Kidney (tissue), 13 donors: ENCODE measurements at regions not wholly inside any gene's neighbourhood (a gene's known extent, or its start where the extent isn't known, plus 50 kb on each side); places are given as distances from the start of the nearest gene placed in this dataset.
A peak's percentile ranks its signal among the peaks of the same experiment; 100 is the strongest.

Experiments used
- DNase-seq, 5 donors: peaks; one replicate each; pipeline ENCODE4 v3.0.0-alpha.2; 2013 to 2020
- FAIRE-seq: peaks from 2 replicates; lab custom pipeline; 2012; peaks lifted over from hg19 to GRCh38; lab: Jason Lieb, UNC
- H3K27ac ChIP-seq, 2 donors: one replicate each; pipeline ENCODE4 v1.7.0; 2013; ENCODE audit warnings: low read depth in 2 of 2, low read length in 2 of 2, inconsistent platforms in 1 of 2
- H3K27me3 ChIP-seq: one replicate; pipeline ENCODE4 v1.7.1; 2013; ENCODE audit warnings: low read length, inconsistent platforms; ENCODE audit not compliant: control insufficient read depth, insufficient read depth
- H3K36me3 ChIP-seq, 3 donors: one replicate each; pipeline versions ENCODE4 v1.7.0 to v1.7.1; 2013; ENCODE audit warnings: low read length in 3 of 3, control low read depth in 1 of 3, inconsistent platforms in 1 of 3; ENCODE audit not compliant: insufficient read depth in 3 of 3, control insufficient read depth in 2 of 3
- H3K4me1 ChIP-seq, 3 donors: one replicate each; pipeline versions ENCODE4 v1.7.0 to v1.7.1; 2013; ENCODE audit warnings: low read length in 3 of 3, inconsistent platforms in 1 of 3, low read depth in 1 of 3; ENCODE audit not compliant: control insufficient read depth in 2 of 3, insufficient read depth in 2 of 3
- H3K4me3 ChIP-seq, 3 donors: one replicate each; pipeline versions ENCODE4 v1.7.0 to v1.8.1; 2013; ENCODE audit warnings: low read length in 3 of 3, control low read depth in 1 of 3, inconsistent platforms in 1 of 3
- H3K9ac ChIP-seq, 3 donors: one replicate each; pipeline versions ENCODE4 v1.7.0 to v1.7.1; 2013; ENCODE audit warnings: low read length in 3 of 3, control low read depth in 1 of 3, inconsistent platforms in 1 of 3
- H3K9me3 ChIP-seq, 3 donors: one replicate each; pipeline versions ENCODE4 v1.7.0 to v1.7.1; 2013; ENCODE audit warnings: low read length in 3 of 3, control low read depth in 1 of 3, inconsistent platforms in 1 of 3; ENCODE audit not compliant: control insufficient read depth in 2 of 3, insufficient read depth in 1 of 3
- CTCF ChIP-seq: IDR thresholded peaks from 3 replicates; pipeline ENCODE4 v1.5.1; 2012; ENCODE audit warnings: mild to moderate bottlenecking, moderate library complexity, borderline replicate concordance; ENCODE audit not compliant: insufficient read depth; ENCODE audit errors: extremely low read depth
- intact Hi-C: fragments of 100-400 bp; cut with DNase I; formaldehyde crosslinking; loops from one replicate; pipeline ENCODE4 v1.11.1; 2022
- donor health status: control.
- donor health status: control.
- donor health status: control.
- donor health status: control.
- donor health status: control.
- donor health status: DM: yes; HTN: yes; CAD: no.
- donor health status: Normal renal cell carcinoma (clear cell type).

- no peak for TF ChIP-seq CTCF
- intact Hi-C loops = no loop called here
- Histone ChIP-seq H3K27me3 (no peaks in the 10 kb centered on the region), H3K27ac (no peak overlapping the region), H3K4me1 (no peaks in the 10 kb centered on the region), H3K9me3 (no peaks in the 10 kb centered on the region), H3K9ac (no peak overlapping the region), H3K36me3 (no peaks in the 10 kb centered on the region), H3K4me3 (no peak overlapping the region)
- DNase-seq (no peak), FAIRE-seq (peak; percentile 53)
Measured at GRCh38 chr6:62942000-62942399, 269.3 kb upstream of the FKBP1C start.

GRCh38 chr6:62968834-62969233 is 242.4 kb upstream of the FKBP1C start:
- TF ChIP-seq CTCF = no peak
- DNase-seq (no peak), FAIRE-seq (no peak)
- no peak overlapping the region for H3K27ac ChIP-seq
- intact Hi-C loops = no loop called here
- H3K4me1 ChIP-seq = no peaks in the 10 kb centered on the region
- H3K9me3 ChIP-seq = no peaks in the 10 kb centered on the region
- no peaks in the 10 kb centered on the region for H3K27me3 ChIP-seq
- no peak overlapping the region for H3K9ac ChIP-seq
- no peak overlapping the region for H3K4me3 ChIP-seq
- no peaks in the 10 kb centered on the region for H3K36me3 ChIP-seq

GRCh38 chr6:62971976-62972658 is 239.2 kb upstream of the FKBP1C start:
- Histone ChIP-seq H3K4me3 (no peak overlapping the region), H3K27me3 (no peaks in the 10 kb centered on the region), H3K9ac (no peak overlapping the region), H3K36me3 (no peaks in the 10 kb centered on the region), H3K27ac (peak overlapping the region in 1 of 2 donors; percentile 44), H3K4me1 (no peaks in the 10 kb centered on the region), H3K9me3 (no peaks in the 10 kb centered on the region)
- no peak for FAIRE-seq
- intact Hi-C loops = no loop called here
- TF ChIP-seq CTCF = no peak
- peak in 2 of 5 donors; percentile 30 to 41 for DNase-seq

GRCh38 chr6:62974452-62974851 is 236.8 kb upstream of the FKBP1C start:
- no peaks in the 10 kb centered on the region for H3K9me3 ChIP-seq
- TF ChIP-seq CTCF = no peak
- no peak overlapping the region for H3K9ac ChIP-seq
- H3K4me1 ChIP-seq = no peaks in the 10 kb centered on the region
- FAIRE-seq (no peak), DNase-seq (no peak)
- H3K27ac ChIP-seq = no peak overlapping the region
- H3K4me3 ChIP-seq = no peak overlapping the region
- intact Hi-C loops = no loop called here
- H3K36me3 ChIP-seq = no peaks in the 10 kb centered on the region
- no peaks in the 10 kb centered on the region for H3K27me3 ChIP-seq
